HG03520 (cell line): ENCODE measurements at regions not wholly inside any gene's neighbourhood (a gene's known extent, or its start where the extent isn't known, plus 50 kb on each side); places are given as distances from the start of the nearest gene placed in this dataset.
"Not testable (repeated sequence)": the region's sequence is repeated elsewhere in the genome, so short reads cannot be mapped to it uniquely, and the experiment has no call there.

Source experiments
- ATAC-seq: cut with Tn5 transposase; IDR thresholded peaks from one replicate; pipeline ENCODE4 v1.9.1; 2021; ENCODE audit warnings: mild to moderate bottlenecking, moderate library complexity; ENCODE audit not compliant: unreplicated experiment

- ATAC-seq = no peak
Observed at GRCh38 chrX:150051096-150051495, 112.8 kb upstream of the EOLA2 start.

GRCh38 chrX:150052226-150052625 is 113.9 kb upstream of the EOLA2 start:
- ATAC-seq = no peak

- ATAC-seq = no peak
Observed at GRCh38 chrX:150058728-150059127, 120.4 kb upstream of the EOLA2 start.

DNA sequence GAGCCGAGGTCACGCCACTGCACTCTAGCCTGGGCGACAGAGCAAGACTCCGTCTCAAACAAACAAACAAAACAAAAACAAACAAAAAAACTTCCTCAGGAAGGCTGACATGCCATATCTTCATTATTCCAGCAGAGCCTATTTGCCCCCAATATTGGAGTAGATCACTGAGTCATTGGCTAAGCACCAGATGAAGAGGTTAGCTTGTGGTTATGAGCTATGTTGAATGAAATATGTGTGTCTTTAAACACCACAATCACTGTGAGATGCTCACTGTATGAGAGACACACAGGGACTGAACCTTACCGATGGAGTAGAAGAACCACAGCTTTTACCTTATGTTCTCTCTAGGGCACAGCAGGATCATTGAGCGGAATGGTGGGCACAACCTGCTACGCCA is 122.1 kb upstream of the EOLA2 start:
- ATAC-seq = no peak

DNA sequence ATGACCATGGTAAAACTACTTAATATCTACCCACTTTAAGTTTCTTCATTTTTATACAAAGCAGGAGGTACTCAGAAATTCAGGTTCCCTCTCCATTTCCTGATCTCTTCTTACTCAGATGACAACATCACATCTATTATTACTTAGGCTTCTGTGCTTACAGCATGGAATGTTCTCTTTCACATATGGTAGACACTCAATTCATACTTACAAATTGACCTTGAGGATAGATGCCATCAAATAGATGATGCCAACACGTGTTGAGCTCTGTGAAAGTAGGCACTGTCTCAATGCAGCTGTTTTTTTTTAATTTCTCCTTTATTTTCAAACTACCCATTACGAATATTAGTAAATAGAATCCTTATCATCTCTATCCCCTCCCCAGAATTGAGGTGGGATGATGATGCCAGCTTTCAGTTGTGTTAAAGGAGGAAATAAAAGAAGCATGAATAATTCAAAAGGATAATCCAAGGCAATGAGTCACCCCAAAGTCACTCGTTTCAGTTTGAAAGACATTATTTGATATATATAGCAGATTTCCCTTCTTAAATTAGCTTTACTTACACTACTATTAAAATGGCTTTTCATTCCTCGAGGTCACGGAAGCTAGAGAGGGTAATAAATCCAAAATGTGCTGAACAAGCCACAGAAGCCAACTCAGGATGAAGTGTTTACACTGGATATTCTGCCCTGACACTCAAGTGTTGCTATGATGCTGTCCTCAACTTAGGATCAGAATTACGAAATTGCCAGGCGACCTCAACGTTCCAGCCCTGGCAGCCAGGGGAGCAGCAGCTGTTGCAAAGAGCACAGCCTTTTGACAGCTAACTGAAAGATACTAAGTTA is 124.2 kb upstream of the EOLA2 start:
- no peak for ATAC-seq

DNA sequence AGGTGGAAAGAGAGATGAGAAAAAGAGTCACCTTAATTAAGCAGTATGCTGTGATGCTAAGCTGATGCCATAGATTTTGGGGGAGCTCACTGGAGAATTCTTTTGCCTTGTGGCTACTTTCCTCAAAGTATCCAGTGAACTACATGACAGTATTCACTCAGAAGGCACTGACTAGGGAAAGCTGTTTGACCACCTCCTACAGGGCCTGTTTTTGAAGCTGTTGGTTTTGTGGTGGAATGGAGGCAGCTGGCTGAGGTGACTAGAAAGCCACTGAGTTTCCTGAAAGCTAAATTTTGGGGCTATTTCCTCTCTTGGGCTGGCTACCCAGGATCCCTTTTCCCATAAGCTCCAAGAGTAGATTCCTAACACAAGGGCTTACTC is 124.8 kb upstream of the EOLA2 start:
- ATAC-seq = no peak

DNA sequence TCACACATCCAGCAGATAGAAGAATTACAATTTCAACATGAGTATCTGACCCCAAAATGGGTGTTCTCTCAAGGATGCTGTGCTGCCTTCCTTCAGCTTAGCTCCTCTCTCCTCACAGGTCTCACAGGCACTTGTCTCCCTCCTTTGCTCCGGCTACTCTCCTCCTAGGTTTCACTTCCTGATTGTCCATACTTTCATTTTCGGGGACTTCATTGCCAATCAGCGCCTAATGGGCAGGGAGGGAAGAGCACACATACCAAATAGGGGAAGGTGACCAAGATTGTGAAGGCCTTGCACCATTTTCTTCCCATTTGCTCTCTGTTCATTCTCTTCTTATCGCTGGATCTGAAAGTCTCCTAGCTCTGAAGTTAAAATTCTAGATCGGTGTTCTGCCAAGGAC is 125.4 kb upstream of the EOLA2 start:
- no peak for ATAC-seq

DNA sequence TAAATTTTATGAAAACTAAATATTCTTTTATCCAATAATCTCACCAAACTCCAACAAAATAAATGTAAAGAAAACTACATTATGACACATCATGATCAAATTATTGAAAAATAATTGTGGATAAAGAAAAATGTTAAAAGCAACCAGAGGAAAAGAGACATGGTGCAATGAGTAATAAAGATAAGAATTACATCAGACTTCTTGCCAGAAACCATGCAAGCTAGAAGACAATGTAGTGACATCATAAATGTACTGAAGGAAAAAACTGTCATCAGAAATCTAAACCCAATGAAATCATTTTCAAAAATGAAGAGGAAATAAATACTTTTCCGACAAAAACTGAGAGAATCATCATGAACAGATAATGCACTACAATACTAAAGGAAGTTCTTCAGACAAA is 135.9 kb upstream of the EOLA2 start:
- ATAC-seq = no peak

- ATAC-seq = no peak
Observed at GRCh38 chrX:150080497-150080896, 142.2 kb upstream of the EOLA2 start.

DNA sequence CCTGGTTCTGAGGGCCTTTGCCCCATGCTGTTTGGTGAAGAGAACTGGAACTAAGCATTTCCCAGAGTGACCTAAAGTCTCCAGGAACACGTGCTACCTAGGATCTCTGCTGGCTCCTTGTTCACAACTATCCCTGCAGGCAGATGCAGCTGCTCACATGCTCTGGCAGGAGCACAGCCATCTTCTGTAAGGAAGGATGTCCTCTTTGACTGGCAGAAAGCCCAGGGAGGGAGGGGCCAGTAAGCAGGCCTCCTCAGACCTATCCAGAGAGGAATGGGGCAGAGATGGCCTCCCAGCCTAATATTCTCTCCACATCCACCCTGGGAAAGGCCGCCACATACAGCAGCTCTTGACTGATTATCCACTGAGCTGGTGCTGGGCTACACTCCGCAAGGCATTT is 142.8 kb upstream of the EOLA2 start:
- no peak for ATAC-seq

DNA sequence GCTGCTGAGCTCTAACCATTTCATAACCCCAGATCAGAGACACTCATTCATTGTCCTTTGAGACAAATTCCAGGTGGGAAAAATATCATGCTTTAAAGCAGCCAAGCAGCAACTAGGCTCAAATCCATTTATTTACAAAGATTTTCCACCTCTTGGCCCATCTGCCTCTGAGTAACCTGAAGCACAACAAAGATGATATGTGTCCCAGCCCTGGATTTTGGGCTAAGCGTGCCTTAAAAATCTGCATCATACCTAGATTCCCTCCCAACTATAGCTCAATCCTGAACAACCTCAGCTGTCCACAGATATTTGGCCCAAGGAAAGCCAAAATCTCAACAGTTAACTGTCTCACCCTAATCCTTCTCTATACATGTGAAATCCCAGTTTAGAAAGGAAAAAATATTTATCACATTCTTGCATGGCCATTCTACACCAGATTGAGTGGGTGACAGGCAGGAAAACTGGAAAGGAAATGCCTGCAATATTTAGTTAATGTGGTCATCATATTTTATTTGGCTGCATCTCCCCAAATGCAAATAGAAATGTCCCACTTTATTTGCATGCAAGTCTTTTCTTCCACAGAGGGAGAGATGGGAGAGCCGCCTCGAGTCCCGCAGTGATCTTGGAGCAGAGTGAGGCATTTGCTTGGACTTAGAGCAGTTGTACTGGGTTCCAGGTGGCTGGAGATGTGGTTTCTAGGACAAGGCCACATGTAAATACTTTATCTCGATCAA is 146.4 kb upstream of the EOLA2 start:
- no peak for ATAC-seq

DNA sequence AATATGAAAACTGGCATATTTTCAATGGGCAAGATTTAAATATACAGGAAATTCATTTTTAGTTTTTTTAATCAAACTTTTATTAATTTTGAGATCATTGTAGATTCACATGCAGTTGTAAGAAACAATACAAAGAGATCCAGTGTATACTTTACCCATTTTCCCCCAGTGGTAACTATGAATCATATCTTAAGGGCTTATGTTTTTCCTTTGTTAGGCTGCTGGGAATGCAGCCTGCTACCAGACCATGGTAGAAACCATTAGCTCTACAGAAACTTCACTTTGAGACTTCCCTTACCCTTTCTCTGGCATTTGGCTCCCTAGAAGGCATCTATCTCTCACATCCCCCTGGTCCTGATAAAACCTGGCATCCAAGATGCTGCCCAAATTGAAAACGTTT is 147.6 kb upstream of the EOLA2 start:
- no peak for ATAC-seq

DNA sequence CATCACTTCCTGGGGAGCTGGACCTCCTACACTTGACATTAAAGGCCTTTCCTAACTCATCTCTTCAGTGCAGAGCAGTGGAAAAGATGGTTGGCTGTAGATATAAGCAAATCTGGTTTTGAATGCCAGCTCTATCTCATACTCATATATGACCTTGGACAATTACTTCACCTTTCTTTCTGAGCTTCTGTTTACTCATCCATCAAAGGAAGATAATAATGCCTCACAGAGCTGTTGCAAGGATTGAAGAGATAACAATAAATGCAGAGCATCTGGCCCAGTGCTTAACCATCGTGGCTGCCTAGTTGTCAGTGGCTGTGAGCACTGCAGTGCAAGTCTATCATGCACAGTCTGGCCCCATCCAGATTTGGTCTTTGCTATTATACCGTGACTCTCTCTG is 148.1 kb upstream of the EOLA2 start:
- ATAC-seq = no peak

GRCh38 chrX:150087612-150088011 is 149.3 kb upstream of the EOLA2 start:
- ATAC-seq = no peak

- no peak for ATAC-seq
Observed at GRCh38 chrX:150088042-150088441, 149.8 kb upstream of the EOLA2 start.

DNA sequence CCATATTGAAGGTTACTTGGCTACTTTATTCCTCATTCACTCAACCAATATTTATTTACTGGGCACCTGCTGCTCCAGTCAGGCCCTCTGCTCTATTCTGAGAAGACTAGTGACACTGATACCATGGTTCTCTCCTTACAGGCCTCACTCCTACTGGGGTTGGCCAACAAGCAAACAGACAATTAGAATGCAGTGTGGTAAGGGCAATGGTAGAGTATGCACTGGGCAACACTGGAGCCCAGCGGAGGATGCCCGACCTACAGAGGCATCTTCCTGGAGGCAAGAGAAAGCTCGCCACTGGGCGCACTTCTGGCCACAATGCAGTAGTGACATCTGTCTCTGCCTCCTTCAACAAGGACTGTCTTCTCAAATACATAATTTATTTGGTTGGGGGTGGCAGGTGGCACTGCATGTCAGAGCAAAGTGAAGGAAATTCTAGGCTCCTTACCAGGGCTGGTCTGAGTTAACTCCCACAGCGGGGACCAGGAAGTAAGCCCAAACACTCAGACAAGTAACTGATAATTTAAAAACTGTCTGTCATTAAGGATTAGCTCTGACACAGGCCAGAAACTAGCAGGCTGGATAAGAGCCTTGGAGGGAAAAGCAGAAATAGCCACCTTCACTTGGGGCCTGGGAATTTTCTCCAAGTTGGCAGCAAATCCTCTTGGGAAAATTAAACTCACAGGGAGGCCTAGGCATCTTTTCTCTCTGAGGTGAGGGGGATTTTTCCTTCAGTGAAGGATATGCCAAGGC is 150.7 kb upstream of the EOLA2 start:
- ATAC-seq = no peak

- not testable (repeated sequence) for ATAC-seq
Observed at GRCh38 chrX:150091300-150091699, 153.0 kb upstream of the EOLA2 start.

- no peak for ATAC-seq
Observed at GRCh38 chrX:150092549-150092948, 154.3 kb upstream of the EOLA2 start.

GRCh38 chrX:150094375-150094774 is 156.1 kb upstream of the EOLA2 start:
- ATAC-seq = no peak

- ATAC-seq = no peak
Observed at GRCh38 chrX:150094996-150095395, 156.7 kb upstream of the EOLA2 start.

GRCh38 chrX:150099316-150099715 is 161.0 kb upstream of the EOLA2 start:
- no peak for ATAC-seq

DNA sequence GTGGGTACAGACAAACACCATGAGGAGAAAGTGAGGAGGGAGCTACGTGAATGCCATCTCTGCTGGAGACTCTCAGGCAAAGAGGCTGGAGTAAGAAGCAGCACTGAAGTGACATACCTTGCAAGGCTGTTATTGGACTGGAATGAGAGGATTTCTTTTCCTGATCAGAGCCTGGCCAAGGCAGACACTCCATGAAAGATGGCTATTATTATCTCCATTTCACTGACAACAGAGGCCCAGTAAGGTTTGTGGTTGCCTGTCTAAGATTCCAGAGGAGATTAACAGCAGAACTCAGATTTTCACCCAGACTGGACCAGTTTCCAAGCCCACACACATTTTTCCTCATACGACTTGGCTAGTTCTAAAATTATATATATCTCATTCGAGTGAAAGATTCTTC is 162.0 kb upstream of the EOLA2 start:
- no peak for ATAC-seq
